ENCODE measurements at regions not wholly inside any gene's neighbourhood (a gene's known extent, or its start where the extent isn't known, plus 50 kb on each side); places are given as distances from the start of the nearest gene placed in this dataset.

DNA sequence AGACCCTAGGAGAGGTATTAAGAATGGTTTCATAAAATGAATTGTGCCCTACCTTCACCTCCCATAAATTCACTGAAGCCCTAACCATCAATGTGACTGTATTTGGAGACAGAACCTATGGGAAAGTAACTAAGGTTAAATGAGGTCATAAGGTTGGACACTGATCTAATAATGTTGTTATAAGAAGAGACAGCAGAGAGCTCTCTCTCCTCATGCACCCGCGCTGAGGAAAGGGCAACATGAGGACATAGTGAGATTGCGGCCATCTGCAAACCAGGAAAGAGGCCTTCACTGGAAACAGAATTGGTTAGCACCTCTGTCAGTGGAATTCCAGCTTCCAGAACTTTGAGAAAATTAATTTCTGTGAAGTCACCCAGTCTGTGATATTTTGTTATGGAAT, 1396.1 kb upstream of the MIR17HG start:
- no peaks in the 10 kb centered on the region for H4K20me1 ChIP-seq (ENCODE audit: insufficient read depth)
- no peak overlapping the region for H3K9ac ChIP-seq (ENCODE audit: low read length)
- H3K9me2 ChIP-seq (ENCODE audit: insufficient read depth) = no peaks in the 10 kb centered on the region
- no peaks in the 10 kb centered on the region for H3K79me2 ChIP-seq (ENCODE audit: insufficient read depth, low read length)
- RAD21 ChIA-PET (ENCODE audit: low non-redundant PET in 1 of 2, low total read pairs in 2 of 2, uncharacterized antibody in 2 of 2, unreplicated experiment in 2 of 2) = no interaction called here
- ATAC-seq = no peak
- no peaks in the 10 kb centered on the region for H3K4me1 ChIP-seq (ENCODE audit: control insufficient read depth in 1 of 2, insufficient read depth in 2 of 2, low read length in 2 of 2)
- H3K9me3 ChIP-seq (ENCODE audit: control insufficient read depth in 1 of 2, insufficient read depth in 1 of 2, low read depth in 1 of 2, low read length in 2 of 2) = peaks cover 4 to 7% of the 10 kb centered on the region in 2 experiments; a peak in 2 of 4 replicates
- no peaks in the 10 kb centered on the region for H3K36me3 ChIP-seq (ENCODE audit: control insufficient read depth in 1 of 2, insufficient read depth in 2 of 2, low read length in 2 of 2)
- TF ChIP-seq ZNF274 (IDR thresholded peaks at IDR 0.05; ENCODE audit: low read depth, low read length) (no peak), SRF (IDR thresholded peaks at IDR 0.05; ENCODE audit: low read depth) (no peak), ZFX (IDR thresholded peaks at IDR 0.05) (no peak), POLR2AphosphoS5 (IDR thresholded peaks at IDR 0.05; ENCODE audit: low read depth, low read length) (no peak), TCF7L2 (IDR thresholded peaks at IDR 0.05; ENCODE audit: borderline replicate concordance, extremely low read depth, insufficient read depth, insufficient read length) (no peak), REST (IDR thresholded peaks at IDR 0.05; ENCODE audit: low read depth) (no peak), YY1 (IDR thresholded peaks at IDR 0.05; ENCODE audit: extremely low read depth, insufficient replicate concordance, low read depth, low read length) (no peak), SIN3A (IDR thresholded peaks at IDR 0.05; ENCODE audit: low read depth) (no peak), CTCF (IDR thresholded peaks at IDR 0.05 in 2 of 3, conservative IDR thresholded peaks at IDR 0.05 in 1 of 3; ENCODE audit: borderline replicate concordance in 1 of 3, insufficient read depth in 1 of 3, low read depth in 2 of 3, low read length in 2 of 3) (no peak), FOSL1 (IDR thresholded peaks at IDR 0.05; ENCODE audit: low read depth) (no peak)
- TF ChIP-seq, protein P1, sequence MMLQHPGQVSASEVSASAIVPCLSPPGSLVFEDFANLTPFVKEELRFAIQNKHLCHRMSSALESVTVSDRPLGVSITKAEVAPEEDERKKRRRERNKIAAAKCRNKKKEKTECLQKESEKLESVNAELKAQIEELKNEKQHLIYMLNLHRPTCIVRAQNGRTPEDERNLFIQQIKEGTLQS (IDR thresholded peaks at IDR 0.05) = no peak
- TF ChIP-seq, protein P2, sequence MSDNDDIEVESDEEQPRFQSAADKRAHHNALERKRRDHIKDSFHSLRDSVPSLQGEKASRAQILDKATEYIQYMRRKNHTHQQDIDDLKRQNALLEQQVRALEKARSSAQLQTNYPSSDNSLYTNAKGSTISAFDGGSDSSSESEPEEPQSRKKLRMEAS (IDR thresholded peaks at IDR 0.05) = no peak
- intact Hi-C loops (cut with micrococcal nuclease) = no loop called here
- BruUV-seq (replicated peaks) = no TSS peak
- POLR2A ChIA-PET = no interaction called here
- CTCF ChIA-PET = no interaction called here
- no peak overlapping the region for H3K4me3 ChIP-seq (replicated peaks in 1 of 2; ENCODE audit: low read depth in 1 of 2, low read length in 2 of 2)
- H3K27me3 ChIP-seq (ENCODE audit: insufficient read depth, low read length) = no peaks in the 10 kb centered on the region
- DNase-seq (ENCODE audit: low read depth, low spot score) = no peak
- H3K27ac ChIP-seq (ENCODE audit: low read depth, low read length) = no peak overlapping the region
- H2AFZ ChIP-seq (ENCODE audit: low read depth, low read length, poor library complexity, severe bottlenecking) = no peak overlapping the region
- no peak overlapping the region for H3K4me2 ChIP-seq (ENCODE audit: low read length)

Data from HCT116 (cell line).